NCI-H1092 treated with DMSO at 0.1 percent for 48 hours (cell line): ENCODE measurements at regions not wholly inside any gene's neighbourhood (a gene's known extent, or its start where the extent isn't known, plus 50 kb on each side); places are given as distances from the start of the nearest gene placed in this dataset.
"Not testable (repeated sequence)": the region's sequence is repeated elsewhere in the genome, so short reads cannot be mapped to it uniquely, and the experiment has no call there.

Experiments
- DNase-seq: peaks from one replicate; lab custom pipeline; 2025; lab: John Stamatoyannopoulos, UW

GRCh38 chr3:145054055-145054454 lies 1082.4 kb downstream of the DIPK2A start:
- DNase-seq: not testable (repeated sequence)

GRCh38 chr3:145055375-145056076 lies 1083.9 kb downstream of the DIPK2A start:
- DNase-seq: no peak

DNA sequence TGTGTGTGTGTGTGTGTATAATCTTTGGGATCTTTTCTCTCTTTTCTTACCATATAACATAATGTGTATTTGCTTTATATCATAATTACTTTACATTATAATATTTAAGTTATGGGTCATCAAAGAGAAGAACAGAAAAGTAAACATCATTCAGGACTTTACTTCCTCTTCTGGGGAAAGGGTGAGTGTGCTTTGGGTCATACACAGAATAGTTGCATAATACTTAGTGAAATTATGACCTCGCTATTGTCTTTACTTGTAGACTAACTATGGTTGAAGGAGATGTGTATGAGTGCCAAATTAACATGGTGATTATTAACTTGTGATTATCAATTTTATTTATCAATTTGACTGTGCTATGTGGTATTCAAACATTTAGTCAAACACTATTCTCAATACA lies 1086.9 kb downstream of the DIPK2A start:
- no peak for DNase-seq

GRCh38 chr3:145063616-145064015 lies 1092.0 kb downstream of the DIPK2A start:
- DNase-seq: no peak

- DNase-seq: no peak
Observed at GRCh38 chr3:145070795-145071194, 1090.2 kb downstream of the PLOD2 start.

- no peak for DNase-seq
Observed at GRCh38 chr3:145079436-145079835, 1081.5 kb downstream of the PLOD2 start.

- no peak for DNase-seq
Observed at GRCh38 chr3:145087038-145087437, 1073.9 kb downstream of the PLOD2 start.

DNA sequence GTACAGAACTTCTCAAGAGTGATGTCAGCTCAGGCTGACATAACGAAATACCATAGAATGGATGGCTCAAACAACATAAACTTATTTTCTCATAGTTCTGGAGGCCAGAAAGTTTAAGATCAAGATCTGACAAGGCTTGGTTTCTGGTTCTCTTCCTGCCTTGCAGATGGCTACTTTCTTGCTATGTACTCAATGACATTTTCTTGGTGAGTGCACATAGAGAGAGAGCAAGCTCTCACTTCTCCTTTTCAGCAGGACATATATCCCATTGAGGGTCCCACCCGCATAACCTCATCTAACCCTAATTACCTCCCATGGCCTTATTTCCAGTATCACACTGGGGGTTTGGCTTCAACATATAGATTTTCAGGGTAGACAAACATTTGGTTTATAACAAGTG lies 1072.1 kb downstream of the PLOD2 start:
- DNase-seq: no peak

DNA sequence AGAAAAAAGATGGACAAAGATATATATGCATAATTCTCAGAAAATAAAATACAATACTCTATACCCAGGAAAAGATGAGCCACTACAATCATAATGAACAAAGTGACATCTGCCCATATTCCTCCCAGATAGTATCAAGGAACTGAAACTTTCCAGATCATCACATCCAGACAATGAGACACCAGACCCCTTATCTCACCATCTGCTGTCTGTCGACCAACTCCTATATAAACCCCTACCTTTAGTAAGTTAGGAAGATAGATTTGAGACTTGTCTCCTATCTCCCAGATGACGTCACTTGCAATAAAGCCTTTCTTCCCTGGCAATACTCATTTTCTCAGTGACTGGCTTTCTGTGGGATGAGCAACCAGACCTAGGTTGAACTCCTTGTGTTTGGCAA lies 1071.6 kb downstream of the PLOD2 start:
- DNase-seq: no peak

DNA sequence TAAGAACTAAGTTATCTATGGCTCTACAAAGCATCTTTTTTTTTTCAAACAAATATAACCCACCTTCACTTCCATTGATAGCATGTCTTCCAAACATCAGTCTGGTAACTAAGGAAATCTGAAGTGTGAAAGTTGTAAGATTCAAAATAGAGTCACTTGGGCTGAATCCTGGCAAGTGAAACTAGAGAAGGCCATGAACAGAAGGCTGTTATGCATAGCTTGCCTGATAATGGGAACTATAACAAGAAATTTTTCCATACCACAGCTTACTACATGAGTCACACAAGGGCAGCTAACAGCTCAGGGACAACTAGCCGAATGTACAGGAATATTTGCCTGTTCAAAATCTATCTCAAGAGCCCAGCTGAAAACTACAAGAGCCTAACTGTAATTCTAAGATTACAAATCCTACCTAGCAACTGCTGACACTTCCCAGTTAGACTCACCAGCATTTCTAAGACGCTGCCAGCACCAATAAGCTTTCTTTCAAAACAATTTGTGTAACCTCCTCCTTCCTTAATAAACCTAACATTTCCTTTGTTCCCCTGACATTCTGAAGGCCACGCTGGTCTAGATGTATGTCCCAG lies 1066.5 kb downstream of the PLOD2 start:
- DNase-seq: no peak

DNA sequence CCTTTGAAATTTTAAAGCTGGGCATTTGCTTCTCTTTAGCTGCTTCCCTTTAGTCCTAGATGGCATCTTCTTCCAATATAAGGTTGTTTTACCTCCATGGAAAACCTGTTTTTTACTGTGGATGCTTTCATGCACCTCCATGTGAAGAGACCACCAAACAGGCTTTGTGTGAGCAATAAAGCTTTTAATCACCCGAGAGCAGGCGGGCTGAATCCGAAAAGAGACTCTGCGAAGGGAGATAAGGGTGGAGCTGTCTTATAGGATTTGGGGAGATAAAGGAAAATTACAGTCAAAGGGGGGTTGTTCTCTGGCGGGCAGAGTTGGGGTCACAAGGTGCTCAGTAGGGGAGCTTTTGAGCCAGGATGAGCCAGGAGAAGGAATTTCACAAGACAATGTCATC lies 1049.8 kb downstream of the PLOD2 start:
- not testable (repeated sequence) for DNase-seq

DNA sequence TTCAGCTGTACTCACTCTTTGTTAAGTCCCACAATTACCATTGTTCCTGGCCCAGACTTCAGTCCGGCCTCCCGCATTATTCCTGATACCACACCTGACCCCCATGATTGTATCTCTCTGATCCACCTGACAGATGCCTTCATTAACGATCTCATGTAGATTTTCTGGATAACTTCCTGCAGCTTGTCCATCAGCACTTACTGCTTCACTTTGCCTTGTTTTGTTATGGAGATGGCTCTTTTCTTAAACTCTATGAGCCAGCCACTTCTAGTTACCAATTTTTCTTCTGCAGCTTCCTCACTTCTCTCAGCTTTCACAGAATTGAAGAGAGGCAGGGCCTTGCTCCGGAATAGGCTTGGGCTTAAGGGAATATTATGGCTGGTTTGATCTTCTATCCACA lies 1044.2 kb downstream of the PLOD2 start:
- no peak for DNase-seq

DNA sequence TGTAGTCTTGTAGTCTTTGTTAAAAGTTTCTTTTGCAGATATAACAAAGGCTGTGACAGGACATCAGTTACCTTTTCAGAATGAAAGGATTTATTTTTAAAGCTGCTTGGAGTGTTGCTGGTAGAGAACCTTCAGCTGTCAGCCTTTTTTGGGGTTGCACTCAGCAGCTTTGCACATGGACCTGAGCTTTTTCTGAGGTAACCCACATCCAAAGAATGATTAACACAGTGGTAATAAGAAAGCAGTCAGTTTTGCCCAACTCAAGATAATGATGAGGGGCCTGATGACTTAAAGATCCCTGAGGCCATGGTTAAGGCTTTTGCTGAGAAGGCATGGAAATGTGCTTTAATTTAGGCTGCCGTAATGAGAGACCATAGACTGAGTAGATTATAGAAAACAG lies 1042.7 kb downstream of the PLOD2 start:
- no peak for DNase-seq

- no peak for DNase-seq
Observed at GRCh38 chr3:145124900-145125678, 1035.9 kb downstream of the PLOD2 start.

- DNase-seq: no peak
Observed at GRCh38 chr3:145133281-145133680, 1027.7 kb downstream of the PLOD2 start.

- no peak for DNase-seq
Observed at GRCh38 chr3:145134738-145135137, 1026.2 kb downstream of the PLOD2 start.

GRCh38 chr3:145144361-145144760 lies 1016.6 kb downstream of the PLOD2 start:
- DNase-seq: no peak

DNA sequence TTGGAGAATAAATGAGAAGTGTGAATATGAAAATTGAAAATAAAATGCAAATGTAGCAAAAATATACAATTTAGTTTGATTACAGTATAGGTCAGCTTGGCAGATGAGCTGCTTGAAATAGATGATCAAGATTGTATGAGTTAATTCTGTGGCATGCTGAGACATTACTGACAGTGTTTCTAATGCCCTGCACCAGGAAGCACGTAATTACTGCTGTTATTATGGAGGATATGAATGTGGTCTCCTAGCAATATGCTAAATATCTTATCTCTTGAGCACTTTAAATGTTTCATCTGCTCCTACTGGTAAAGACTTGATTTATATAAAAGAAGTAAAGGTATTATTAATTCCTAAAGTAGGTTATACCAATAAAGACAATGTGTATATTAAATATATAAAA lies 1015.5 kb downstream of the PLOD2 start:
- DNase-seq: no peak

GRCh38 chr3:145159640-145160039 lies 1001.3 kb downstream of the PLOD2 start:
- DNase-seq: no peak

- DNase-seq: no peak
Observed at GRCh38 chr3:145170121-145170520, 990.9 kb downstream of the PLOD2 start.

DNA sequence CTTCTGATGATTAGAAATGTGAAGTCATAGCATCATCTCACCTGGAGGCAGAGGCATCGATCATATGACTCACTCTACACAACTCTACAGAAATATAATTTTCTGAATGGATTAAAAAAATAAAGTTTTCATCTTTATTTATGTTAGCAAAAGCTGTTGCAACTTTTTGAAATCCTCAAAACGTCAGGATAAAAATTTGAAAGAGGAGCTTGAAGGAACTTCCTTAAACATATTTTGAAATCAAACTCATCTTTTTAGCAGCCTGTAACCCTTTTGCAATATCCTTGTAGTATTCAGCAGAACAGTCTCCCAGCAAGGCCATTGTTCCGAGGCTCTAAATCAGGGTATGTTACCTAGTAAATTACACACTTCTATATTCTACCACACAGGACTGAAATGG lies 985.4 kb downstream of the PLOD2 start:
- no peak for DNase-seq

DNA sequence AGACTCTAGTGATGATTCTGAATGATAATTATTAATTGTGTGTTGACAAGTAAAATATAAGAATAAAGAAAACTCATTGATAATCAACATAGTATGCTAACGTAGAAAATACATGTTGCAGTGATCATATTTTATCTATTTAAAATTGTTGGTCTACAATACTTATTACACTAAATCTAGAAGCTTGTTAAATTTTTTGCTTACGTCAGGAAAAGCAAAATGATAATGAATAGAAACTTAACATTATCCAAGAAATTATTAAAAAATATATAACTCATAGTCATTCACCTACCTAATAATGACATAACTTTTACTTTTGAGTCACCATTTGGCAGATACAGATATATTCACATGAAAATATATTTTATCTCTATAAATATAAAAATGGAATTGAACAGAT lies 984.1 kb downstream of the PLOD2 start:
- DNase-seq: no peak

GRCh38 chr3:145177828-145178227 lies 983.2 kb downstream of the PLOD2 start:
- DNase-seq: no peak
